H1 (cell line): ENCODE measurements at regions not wholly inside any gene's neighbourhood (a gene's known extent, or its start where the extent isn't known, plus 50 kb on each side); places are given as distances from the start of the nearest gene placed in this dataset.

Experiments
- ASH2L ChIP-seq: fragments of 200-600, 300-600 bp; sonication (generic); IDR thresholded peaks from one replicate; pipeline ENCODE4 v1.7.1; 2017; ENCODE audit warnings: low read length
- ATF2 ChIP-seq: IDR thresholded peaks from 2 replicates; pipeline ENCODE4 v1.6.1; 2012; ENCODE audit warnings: low read length, inconsistent platforms
- BCL11A ChIP-seq, 2 experiments: IDR thresholded peaks; one replicate each; pipeline ENCODE4 v1.6.1; 2011; ENCODE audit warnings: low read depth in 2 of 2, low read length in 2 of 2, mild to moderate bottlenecking in 2 of 2
- CEBPB ChIP-seq: IDR thresholded peaks from 2 replicates; pipeline ENCODE4 v1.6.1; 2012; ENCODE audit warnings: low read depth, low read length
- CHD1 ChIP-seq: IDR thresholded peaks from 2 replicates; pipeline ENCODE4 v1.6.1; 2012; ENCODE audit warnings: low read depth, low read length, improper control_type of control experiment
- CHD2 ChIP-seq: IDR thresholded peaks from 2 replicates; pipeline ENCODE4 v1.6.1; 2012; ENCODE audit warnings: low read length, improper control_type of control experiment
- CTBP2 ChIP-seq: IDR thresholded peaks from 2 replicates; pipeline ENCODE4 v1.7.0; 2011; ENCODE audit warnings: borderline replicate concordance, mild to moderate bottlenecking, moderate library complexity, mixed read lengths, low read length; ENCODE audit not compliant: insufficient read depth, insufficient read length
- GTF2F1 ChIP-seq: IDR thresholded peaks from 2 replicates; pipeline ENCODE4 v1.6.1; 2012; ENCODE audit warnings: low read depth, low read length, improper control_type of control experiment, borderline replicate concordance
- HDAC2 ChIP-seq, 2 experiments: fragments of 300-600 bp in 1 of 2; sonication (generic) in 1 of 2; IDR thresholded peaks; 2 replicates each; pipeline ENCODE4 v1.6.1; 2011 to 2012; ENCODE audit warnings: low read depth in 2 of 2, low read length in 2 of 2, mild to moderate bottlenecking in 2 of 2, moderate library complexity in 2 of 2, borderline replicate concordance in 1 of 2, inconsistent platforms in 1 of 2
- JUN ChIP-seq: IDR thresholded peaks from 2 replicates; pipeline ENCODE4 v1.6.1; 2011; ENCODE audit warnings: low read depth, mild to moderate bottlenecking, improper control_type of control experiment, low read length
- KDM1A ChIP-seq: fragments of 200-600, 300-600 bp; sonication (generic); IDR thresholded peaks from 2 replicates; pipeline ENCODE4 v1.7.1; 2016; ENCODE audit warnings: mild to moderate bottlenecking, low read length, borderline replicate concordance
- KDM4A ChIP-seq: IDR thresholded peaks from one replicate; pipeline ENCODE4 v1.7.1; 2012; ENCODE audit warnings: low read depth, mild to moderate bottlenecking, moderate library complexity, low read length, inconsistent platforms; ENCODE audit not compliant: severe bottlenecking
- NANOG ChIP-seq: IDR thresholded peaks from 2 replicates; pipeline ENCODE4 v1.6.1; 2011; ENCODE audit warnings: low read length, low read depth, mild to moderate bottlenecking, inconsistent platforms; ENCODE audit not compliant: insufficient read depth, poor library complexity, severe bottlenecking
- NRF1 ChIP-seq: IDR thresholded peaks from 2 replicates; pipeline ENCODE4 v1.6.1; 2011; ENCODE audit warnings: mild to moderate bottlenecking, low read depth, low read length, improper control_type of control experiment
- RNF2 ChIP-seq: fragments of 200-900, 300-1000 bp; sonication (generic); IDR thresholded peaks from 2 replicates; pipeline ENCODE4 v1.7.1; 2016; ENCODE audit warnings: borderline replicate concordance, low read depth, mild to moderate bottlenecking, antibody characterized with exemption, low read length; ENCODE audit not compliant: poor library complexity, severe bottlenecking; ENCODE audit errors: missing control alignments
- SIRT6 ChIP-seq: IDR thresholded peaks from one replicate; pipeline ENCODE4 v1.7.1; 2012; ENCODE audit warnings: low read length, inconsistent platforms
- SP1 ChIP-seq: IDR thresholded peaks from 2 replicates; pipeline ENCODE4 v1.6.1; 2011; ENCODE audit warnings: low read depth, low read length
- SP2 ChIP-seq: IDR thresholded peaks from 2 replicates; pipeline ENCODE4 v1.6.1; 2012; ENCODE audit warnings: mild to moderate bottlenecking, low read length, inconsistent platforms
- SP4 ChIP-seq: IDR thresholded peaks from 2 replicates; pipeline ENCODE4 v1.6.1; 2012; ENCODE audit warnings: low read length, inconsistent platforms
- TAF7 ChIP-seq: optimal IDR thresholded peaks from 2 replicates; pipeline ENCODE3; 2011; ENCODE audit warnings: low read depth, mild to moderate bottlenecking, inconsistent platforms, low read length, moderate library complexity, borderline replicate concordance
- TBP ChIP-seq: IDR thresholded peaks from 2 replicates; pipeline ENCODE4 v1.6.1; 2011; ENCODE audit warnings: low read depth, low read length, improper control_type of control experiment
- TEAD4 ChIP-seq: IDR thresholded peaks from 2 replicates; pipeline ENCODE4 v1.6.1; 2012; ENCODE audit warnings: low read depth, low read length, inconsistent platforms, mixed read lengths
- YY1 ChIP-seq: IDR thresholded peaks from 2 replicates; pipeline ENCODE4 v1.6.1; 2011; ENCODE audit warnings: low read depth, mild to moderate bottlenecking, low read length
- ZNF274 ChIP-seq: IDR thresholded peaks from 2 replicates; pipeline ENCODE4 v1.7.0; 2012; ENCODE audit warnings: low read length, borderline replicate concordance; ENCODE audit errors: extremely low read depth

- TF ChIP-seq CTBP2: no peak
- no peak for TF ChIP-seq NANOG
- no peak for TF ChIP-seq ZNF274
- no peak for TF ChIP-seq KDM4A
- no peak for TF ChIP-seq SP1
- TF ChIP-seq CEBPB: 0 out of 2 replicates have a peak, but pooled peaks have one; percentile 60
- TF ChIP-seq TBP: peak; percentile 100
- TF ChIP-seq TAF7: no peak
- no peak for TF ChIP-seq GTF2F1
- TF ChIP-seq NRF1: no peak; the same call in 1 of the 2 replicates
- TF ChIP-seq JUN: no peak
- TF ChIP-seq CHD2: no peak
- TF ChIP-seq BCL11A (IDR thresholded peaks at IDR 0.05; ENCODE audit: low read depth in 2 of 2, low read length in 2 of 2): no peak
- no peak for TF ChIP-seq SIRT6
- TF ChIP-seq ATF2: no peak
- TF ChIP-seq RNF2: no peak
- TF ChIP-seq ASH2L: peak; percentile 71
- TF ChIP-seq YY1: no peak
- TF ChIP-seq CHD1: no peak
- no peak for TF ChIP-seq SP4
- no peak for TF ChIP-seq HDAC2 (IDR thresholded peaks at IDR 0.05; ENCODE audit: borderline replicate concordance in 1 of 2, low read depth in 2 of 2, low read length in 2 of 2)
- TF ChIP-seq KDM1A: no peak
- TF ChIP-seq SP2: no peak
- 0 out of 2 replicates have a peak, but pooled peaks have one; percentile 34 for TF ChIP-seq TEAD4
These were observed 167.5 kb downstream of the GPX5 start (continued) for GRCh38 chr6:28693033-28693750.
